KMS-11 (cell line): ENCODE measurements at regions not wholly inside any gene's neighbourhood (a gene's known extent, or its start where the extent isn't known, plus 50 kb on each side); places are given as distances from the start of the nearest gene placed in this dataset.

Experiments used
- H2AFZ ChIP-seq: fragments of 200-600 bp; sonication (generic); 2 replicates; pipeline ENCODE4 v1.6.1; 2016; ENCODE audit warnings: antibody characterized with exemption, mixed run types, low read depth
- H3K27ac ChIP-seq: fragments of 200-600 bp; sonication (generic); 2 replicates; pipeline ENCODE4 v1.6.1; 2016; ENCODE audit warnings: mild to moderate bottlenecking, mixed run types
- H3K27me3 ChIP-seq: fragments of 200-600 bp; sonication (generic); 2 replicates; pipeline ENCODE4 v1.6.1; 2017; ENCODE audit warnings: mild to moderate bottlenecking, low read depth, mixed run types, moderate library complexity; ENCODE audit not compliant: insufficient read depth
- H3K36me3 ChIP-seq: fragments of 200-600 bp; sonication (generic); 2 replicates; pipeline ENCODE4 v1.6.1; 2017; ENCODE audit warnings: mild to moderate bottlenecking, mixed run types; ENCODE audit not compliant: insufficient read depth
- H3K4me1 ChIP-seq: fragments of 200-600 bp; sonication (generic); 2 replicates; pipeline ENCODE4 v1.6.1; 2016; ENCODE audit warnings: mild to moderate bottlenecking, low read depth, mixed run types; ENCODE audit not compliant: poor library complexity, severe bottlenecking
- H3K4me2 ChIP-seq: fragments of 200-600 bp; sonication (generic); 2 replicates; pipeline ENCODE4 v1.7.0; 2016; ENCODE audit warnings: mild to moderate bottlenecking, mixed run types
- H3K4me3 ChIP-seq: fragments of 200-600 bp; sonication (generic); IDR thresholded peaks from 2 replicates; pipeline ENCODE4 v1.6.1; 2017; ENCODE audit warnings: low read depth, low read length, mixed read lengths; ENCODE audit not compliant: insufficient read depth
- H3K79me2 ChIP-seq: fragments of 200-600 bp; sonication (generic); 2 replicates; pipeline ENCODE4 v1.6.1; 2016; ENCODE audit warnings: low read depth, mixed run types; ENCODE audit not compliant: insufficient read depth
- H3K9ac ChIP-seq: fragments of 200-600 bp; sonication (generic); 2 replicates; pipeline ENCODE4 v1.6.1; 2016; ENCODE audit warnings: mild to moderate bottlenecking, mixed run types
- H4K20me1 ChIP-seq: fragments of 200-600 bp; sonication (generic); 2 replicates; pipeline ENCODE4 v1.6.1; 2016; ENCODE audit warnings: mild to moderate bottlenecking, mixed run types; ENCODE audit not compliant: insufficient read depth
- TF ChIP-seq, protein P1 (sequence below): fragments of 200-600 bp; sonication (generic); conservative IDR thresholded peaks from 2 replicates; pipeline ENCODE4 v1.6.1; 2017; ENCODE audit warnings: low read depth, mild to moderate bottlenecking, antibody characterized with exemption, low read length, moderate library complexity, mixed read lengths

DNA sequence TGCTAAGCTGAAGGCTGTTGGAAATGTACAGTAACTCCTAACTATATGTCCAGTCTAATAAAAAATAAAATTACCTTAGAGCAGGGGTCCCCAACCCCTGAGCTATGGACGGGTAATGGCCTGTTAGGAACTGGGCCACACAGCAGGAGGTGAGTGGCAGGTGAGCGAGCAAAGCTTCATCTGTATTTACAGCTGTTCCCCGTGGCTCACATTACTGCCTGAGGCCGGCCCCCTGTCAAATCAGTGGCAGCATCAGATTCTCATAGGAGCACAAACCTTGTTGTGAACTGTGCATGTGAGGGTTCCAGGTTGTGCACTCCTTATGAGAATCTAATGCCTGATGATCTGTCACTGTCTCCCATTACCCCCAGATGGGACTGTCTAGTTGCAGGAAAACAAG, 73.1 kb upstream of the CXCR4 start:
- H4K20me1 ChIP-seq: no peaks in the 10 kb centered on the region
- H3K79me2 ChIP-seq: no peaks in the 10 kb centered on the region
- no peak overlapping the region for H3K9ac ChIP-seq
- H3K27ac ChIP-seq: no peak overlapping the region
- no peak overlapping the region for H3K4me3 ChIP-seq
- TF ChIP-seq, protein P1, sequence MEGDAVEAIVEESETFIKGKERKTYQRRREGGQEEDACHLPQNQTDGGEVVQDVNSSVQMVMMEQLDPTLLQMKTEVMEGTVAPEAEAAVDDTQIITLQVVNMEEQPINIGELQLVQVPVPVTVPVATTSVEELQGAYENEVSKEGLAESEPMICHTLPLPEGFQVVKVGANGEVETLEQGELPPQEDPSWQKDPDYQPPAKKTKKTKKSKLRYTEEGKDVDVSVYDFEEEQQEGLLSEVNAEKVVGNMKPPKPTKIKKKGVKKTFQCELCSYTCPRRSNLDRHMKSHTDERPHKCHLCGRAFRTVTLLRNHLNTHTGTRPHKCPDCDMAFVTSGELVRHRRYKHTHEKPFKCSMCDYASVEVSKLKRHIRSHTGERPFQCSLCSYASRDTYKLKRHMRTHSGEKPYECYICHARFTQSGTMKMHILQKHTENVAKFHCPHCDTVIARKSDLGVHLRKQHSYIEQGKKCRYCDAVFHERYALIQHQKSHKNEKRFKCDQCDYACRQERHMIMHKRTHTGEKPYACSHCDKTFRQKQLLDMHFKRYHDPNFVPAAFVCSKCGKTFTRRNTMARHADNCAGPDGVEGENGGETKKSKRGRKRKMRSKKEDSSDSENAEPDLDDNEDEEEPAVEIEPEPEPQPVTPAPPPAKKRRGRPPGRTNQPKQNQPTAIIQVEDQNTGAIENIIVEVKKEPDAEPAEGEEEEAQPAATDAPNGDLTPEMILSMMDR: no peak
- H3K36me3 ChIP-seq: no peaks in the 10 kb centered on the region
- no peaks in the 10 kb centered on the region for H3K4me1 ChIP-seq
- no peaks in the 10 kb centered on the region for H3K27me3 ChIP-seq
- H3K4me2 ChIP-seq: no peak overlapping the region
- no peak overlapping the region for H2AFZ ChIP-seq

GRCh38 chr2:136189221-136189782, 71.4 kb upstream of the CXCR4 start:
- Histone ChIP-seq H2AFZ (no peak overlapping the region), H3K9ac (no peak overlapping the region)
- TF ChIP-seq, protein P1: no peak

DNA sequence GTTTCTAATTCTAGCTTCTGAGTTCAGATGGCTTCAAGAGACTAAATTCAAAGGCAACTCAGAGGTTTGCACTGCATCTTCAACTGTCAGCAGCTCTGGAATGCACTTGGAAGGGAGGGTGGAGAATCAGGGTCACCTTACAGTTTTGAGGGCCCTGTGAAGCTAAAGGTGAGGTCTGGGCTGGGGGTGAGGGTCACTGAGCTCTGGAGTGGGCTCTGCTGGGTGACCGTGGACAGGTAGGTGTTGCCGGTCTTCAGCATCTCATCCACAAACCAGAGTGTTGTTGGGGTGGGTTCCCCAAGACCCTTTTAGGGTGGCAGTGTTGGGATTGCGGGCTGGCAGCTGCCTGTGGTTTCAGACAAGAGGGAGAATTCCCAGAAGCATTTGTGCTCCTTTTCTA, 70.1 kb upstream of the CXCR4 start:
- no peak overlapping the region for H3K27ac ChIP-seq
- TF ChIP-seq, protein P1: no peak
- no peak overlapping the region for H3K4me2 ChIP-seq
- no peak overlapping the region for H3K9ac ChIP-seq
- H3K4me3 ChIP-seq: no peak overlapping the region
- H3K27me3 ChIP-seq: no peaks in the 10 kb centered on the region
- no peaks in the 10 kb centered on the region for H3K36me3 ChIP-seq
- no peaks in the 10 kb centered on the region for H3K79me2 ChIP-seq
- H2AFZ ChIP-seq: no peak overlapping the region
- H4K20me1 ChIP-seq: no peaks in the 10 kb centered on the region
- no peaks in the 10 kb centered on the region for H3K4me1 ChIP-seq

More at GRCh38 chr2:136189221-136189782, 71.4 kb upstream of the CXCR4 start:
- Histone ChIP-seq H3K4me2 (no peak overlapping the region), H3K4me3 (no peak overlapping the region), H3K27me3 (no peaks in the 10 kb centered on the region), H3K79me2 (no peaks in the 10 kb centered on the region), H4K20me1 (no peaks in the 10 kb centered on the region), H3K4me1 (no peaks in the 10 kb centered on the region), H3K27ac (no peak overlapping the region), H3K36me3 (no peaks in the 10 kb centered on the region)

DNA sequence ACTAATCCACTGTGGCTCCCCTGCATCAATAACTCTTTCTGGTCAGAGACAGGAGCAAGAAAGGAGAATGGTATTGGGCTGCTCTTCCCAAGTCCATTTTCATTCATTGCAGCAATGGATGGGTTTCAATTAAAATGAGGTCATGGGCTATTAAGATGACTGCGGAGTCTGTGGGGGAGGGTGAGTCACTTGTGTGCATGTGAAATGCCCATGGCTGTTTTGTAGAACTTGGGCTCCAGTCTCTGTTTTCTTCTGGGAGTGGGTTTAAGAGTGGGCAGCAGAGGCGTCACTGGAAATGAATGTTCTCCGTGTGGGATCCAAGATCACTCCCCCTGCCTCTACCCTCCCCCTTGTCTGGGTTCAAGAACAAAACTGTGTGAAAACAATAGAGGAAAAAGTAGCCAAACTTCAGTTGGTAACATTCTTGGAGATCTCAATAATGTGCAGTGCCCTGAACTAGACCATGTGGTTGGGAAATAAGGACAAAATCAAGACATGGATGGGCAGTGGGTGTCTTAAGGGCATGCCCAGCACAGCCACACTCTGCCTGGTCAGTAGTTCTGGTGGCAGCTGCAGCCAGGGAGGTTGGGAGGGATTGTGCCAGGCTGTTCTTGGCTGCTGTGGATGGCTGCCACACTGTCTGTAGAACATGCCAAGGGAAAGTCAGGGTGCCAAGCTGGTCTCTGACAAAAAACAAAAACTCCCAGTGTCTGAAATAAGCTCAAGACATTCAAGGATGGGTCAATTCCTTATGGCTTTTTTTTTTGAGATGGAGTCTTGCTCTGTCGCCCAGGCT, 68.2 kb upstream of the CXCR4 start:
- Histone ChIP-seq H3K4me3 (no peak overlapping the region), H3K27me3 (no peaks in the 10 kb centered on the region), H2AFZ (no peak overlapping the region), H3K4me1 (no peaks in the 10 kb centered on the region), H3K9ac (no peak overlapping the region), H3K4me2 (no peak overlapping the region), H3K27ac (no peak overlapping the region), H3K79me2 (no peaks in the 10 kb centered on the region), H4K20me1 (no peaks in the 10 kb centered on the region), H3K36me3 (no peaks in the 10 kb centered on the region)
- TF ChIP-seq, protein P1: no peak
